MM.1S (cell line): ENCODE measurements at regions not wholly inside any gene's neighbourhood (a gene's known extent, or its start where the extent isn't known, plus 50 kb on each side); places are given as distances from the start of the nearest gene placed in this dataset.

Source experiments
- DNase-seq: peaks from one replicate; pipeline ENCODE4 v3.0.0-alpha.2; 2015
- H2AFZ ChIP-seq: fragments of 300-600 bp; sonication (generic); 2 replicates; pipeline ENCODE4 v1.6.0; 2016; ENCODE audit warnings: antibody characterized with exemption, low read length
- H3F3A ChIP-seq: fragments of 300-600 bp; sonication (generic); 2 replicates; pipeline ENCODE4 v1.6.1; 2016; ENCODE audit warnings: mild to moderate bottlenecking, antibody characterized with exemption, low read length, moderate library complexity, mixed read lengths; ENCODE audit not compliant: insufficient read depth
- H3K27ac ChIP-seq: fragments of 300-600 bp; sonication (generic); 2 replicates; pipeline ENCODE4 v1.5.1; 2016; ENCODE audit warnings: mild to moderate bottlenecking, low read length
- H3K27me3 ChIP-seq: fragments of 300-600 bp; sonication (generic); replicated peaks from 2 replicates; pipeline ENCODE4 v1.6.0; 2016; ENCODE audit warnings: low read length; ENCODE audit not compliant: insufficient read depth
- H3K36me3 ChIP-seq: fragments of 300-600 bp; sonication (generic); replicated peaks from 2 replicates; pipeline ENCODE4 v1.6.1; 2016; ENCODE audit warnings: mild to moderate bottlenecking, low read length, mixed read lengths; ENCODE audit not compliant: insufficient read depth
- H3K4me1 ChIP-seq: fragments of 300-600 bp; sonication (generic); 2 replicates; pipeline ENCODE4 v1.6.1; 2016; ENCODE audit warnings: low read length, mixed read lengths
- H3K4me2 ChIP-seq: fragments of 300-600 bp; sonication (generic); 2 replicates; pipeline ENCODE4 v1.6.0; 2016; ENCODE audit warnings: low read depth, low read length
- H3K4me3 ChIP-seq: fragments of 300-600 bp; sonication (generic); 2 replicates; pipeline ENCODE4 v1.5.1; 2016; ENCODE audit warnings: low read length, mixed read lengths
- H3K79me2 ChIP-seq: fragments of 300-600 bp; sonication (generic); 2 replicates; pipeline ENCODE4 v1.6.1; 2016; ENCODE audit warnings: mixed run types, low read length, mixed read lengths
- H3K9ac ChIP-seq: fragments of 300-600 bp; sonication (generic); 2 replicates; pipeline ENCODE4 v1.6.1; 2016; ENCODE audit warnings: low read length, mixed read lengths
- H3K9me2 ChIP-seq: fragments of 300-600 bp; sonication (generic); replicated peaks from 2 replicates; pipeline ENCODE4 v1.6.1; 2016; ENCODE audit warnings: mild to moderate bottlenecking, low read length, mixed read lengths; ENCODE audit not compliant: insufficient read depth
- H3K9me3 ChIP-seq: fragments of 300-600 bp; sonication (generic); replicated peaks from 2 replicates; pipeline ENCODE4 v1.6.1; 2016; ENCODE audit warnings: mild to moderate bottlenecking, low read length, mixed read lengths; ENCODE audit not compliant: insufficient read depth
- H4K20me1 ChIP-seq: fragments of 300-600 bp; sonication (generic); 2 replicates; pipeline ENCODE4 v1.6.1; 2016; ENCODE audit warnings: mild to moderate bottlenecking, low read length, moderate library complexity, mixed read lengths; ENCODE audit not compliant: insufficient read depth
- CTCF ChIP-seq: fragments of 300-600 bp; sonication (generic); IDR thresholded peaks from 2 replicates; pipeline ENCODE4 v1.5.1; 2016; ENCODE audit warnings: antibody characterized with exemption, low read length, mixed read lengths
- EZH2 ChIP-seq: fragments of 300-600 bp; sonication (generic); optimal IDR thresholded peaks from 2 replicates; pipeline ENCODE3; 2017; ENCODE audit warnings: low read depth, mild to moderate bottlenecking, antibody characterized with exemption, low read length, mixed read lengths
- EZH2phosphoT487 ChIP-seq: fragments of 300-600 bp; sonication (generic); IDR thresholded peaks from 2 replicates; pipeline ENCODE4 v1.6.1; 2018; ENCODE audit warnings: antibody characterized with exemption, low read length

- peaks cover 94% of the 10 kb centered on the region for H3K27me3 ChIP-seq
- DNase-seq: no peak
- H2AFZ ChIP-seq: no peak overlapping the region
- no peaks in the 10 kb centered on the region for H4K20me1 ChIP-seq
- no peaks in the 10 kb centered on the region for H3K36me3 ChIP-seq
- no peaks in the 10 kb centered on the region for H3K9me2 ChIP-seq
- H3F3A ChIP-seq: no peaks in the 10 kb centered on the region
- TF ChIP-seq CTCF (no peak), EZH2phosphoT487 (no peak), EZH2 (no peak)
- no peaks in the 10 kb centered on the region for H3K79me2 ChIP-seq
- no peak overlapping the region for H3K4me3 ChIP-seq
- H3K4me1 ChIP-seq: no peaks in the 10 kb centered on the region
- H3K9ac ChIP-seq: no peak overlapping the region
- no peak overlapping the region for H3K27ac ChIP-seq
- no peak overlapping the region for H3K4me2 ChIP-seq
- no peaks in the 10 kb centered on the region for H3K9me3 ChIP-seq
Observed at GRCh38 chr20:57922083-57922482, 212.3 kb upstream of the PMEPA1 start.

GRCh38 chr20:57921676-57922075 is 211.9 kb upstream of the PMEPA1 start:
- H4K20me1 ChIP-seq: no peaks in the 10 kb centered on the region
- peaks cover 98% of the 10 kb centered on the region for H3K27me3 ChIP-seq
- no peaks in the 10 kb centered on the region for H3K36me3 ChIP-seq
- no peak for DNase-seq
- H3K27ac ChIP-seq: no peak overlapping the region
- H3K79me2 ChIP-seq: no peaks in the 10 kb centered on the region
- H3K9me2 ChIP-seq: no peaks in the 10 kb centered on the region
- H3K4me2 ChIP-seq: no peak overlapping the region
- TF ChIP-seq EZH2: no peak
- H3K4me3 ChIP-seq: no peak overlapping the region
- H3F3A ChIP-seq: no peaks in the 10 kb centered on the region
- no peaks in the 10 kb centered on the region for H3K4me1 ChIP-seq
- H3K9me3 ChIP-seq: no peaks in the 10 kb centered on the region
- no peak overlapping the region for H2AFZ ChIP-seq
- H3K9ac ChIP-seq: no peak overlapping the region

- Histone ChIP-seq H3K4me1 (no peaks in the 10 kb centered on the region), H3K9me3 (no peaks in the 10 kb centered on the region), H3F3A (no peaks in the 10 kb centered on the region), H3K9ac (no peak overlapping the region), H2AFZ (no peak overlapping the region), H3K4me3 (no peak overlapping the region), H3K36me3 (no peaks in the 10 kb centered on the region), H3K27ac (no peak overlapping the region), H3K9me2 (no peaks in the 10 kb centered on the region), H4K20me1 (no peaks in the 10 kb centered on the region), H3K4me2 (no peak overlapping the region), H3K27me3 (peaks cover 97% of the 10 kb centered on the region), H3K79me2 (no peaks in the 10 kb centered on the region)
- no peak for DNase-seq
- no peak for TF ChIP-seq EZH2phosphoT487
- no peak for TF ChIP-seq EZH2
- no peak for TF ChIP-seq CTCF
Observed at GRCh38 chr20:57920971-57921370, 211.2 kb upstream of the PMEPA1 start.

- Histone ChIP-seq H3K27ac (no peak overlapping the region), H3K9me3 (no peaks in the 10 kb centered on the region), H3K9me2 (no peaks in the 10 kb centered on the region), H3K4me1 (no peaks in the 10 kb centered on the region), H3K4me3 (no peak overlapping the region), H3K9ac (no peak overlapping the region), H4K20me1 (no peaks in the 10 kb centered on the region), H2AFZ (no peak overlapping the region), H3K79me2 (no peaks in the 10 kb centered on the region), H3K4me2 (no peak overlapping the region), H3K36me3 (no peaks in the 10 kb centered on the region), H3F3A (no peaks in the 10 kb centered on the region), H3K27me3 (peaks cover 97% of the 10 kb centered on the region)
- DNase-seq: no peak
- TF ChIP-seq EZH2 (no peak), CTCF (no peak), EZH2phosphoT487 (no peak)
Observed at GRCh38 chr20:57919049-57919448, 209.2 kb upstream of the PMEPA1 start.
